Ishikawa (cell line): ENCODE measurements at regions not wholly inside any gene's neighbourhood (a gene's known extent, or its start where the extent isn't known, plus 50 kb on each side); places are given as distances from the start of the nearest gene placed in this dataset.

Experiments used
- CREB1 ChIP-seq: IDR thresholded peaks from 2 replicates; pipeline ENCODE4 v1.6.1; 2012; ENCODE audit warnings: low read depth
- REST ChIP-seq: IDR thresholded peaks from 2 replicates; pipeline ENCODE4 v1.6.1; 2012; ENCODE audit warnings: low read depth, mild to moderate bottlenecking

DNA sequence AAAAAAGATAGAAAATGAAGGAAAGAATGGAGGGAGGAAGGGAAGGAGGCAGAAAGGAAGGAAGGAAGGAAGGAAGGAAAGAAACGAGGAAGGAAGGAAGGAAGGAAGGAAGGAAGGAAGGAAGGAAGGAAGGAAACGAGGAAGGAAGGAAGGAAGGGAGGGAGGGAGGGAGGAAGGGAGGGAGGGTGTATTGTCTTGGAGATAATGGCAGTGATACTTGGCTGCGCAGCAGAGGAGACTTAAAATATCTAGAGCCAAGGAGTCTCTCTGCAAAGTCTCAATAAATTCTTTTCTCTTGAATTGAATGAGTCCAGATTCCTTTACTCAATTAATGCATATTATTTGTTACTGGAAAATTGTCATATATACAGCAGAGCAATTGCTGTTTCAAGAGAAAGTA, 1059.7 kb downstream of the ZPLD1 start:
- TF ChIP-seq REST (no peak), CREB1 (no peak)
